SK-N-MC (cell line): ENCODE measurements at regions not wholly inside any gene's neighbourhood (a gene's known extent, or its start where the extent isn't known, plus 50 kb on each side); places are given as distances from the start of the nearest gene placed in this dataset.

Source experiments
- EZH2 ChIP-seq: fragments of 200-600 bp; sonication (generic); IDR thresholded peaks from one replicate; pipeline ENCODE4 v1.6.1; 2017; ENCODE audit warnings: antibody characterized with exemption
- FOXP2 ChIP-seq: optimal IDR thresholded peaks from 2 replicates; pipeline ENCODE3; 2011; ENCODE audit warnings: mild to moderate bottlenecking, moderate library complexity; ENCODE audit not compliant: insufficient read depth; ENCODE audit errors: extremely low read length, control extremely low read depth
- POLR2AphosphoS5 ChIP-seq: IDR thresholded peaks from 2 replicates; pipeline ENCODE4 v1.6.1; 2012; ENCODE audit warnings: mild to moderate bottlenecking, low read depth, low read length, borderline replicate concordance

- TF ChIP-seq POLR2AphosphoS5: no peak
- no peak for TF ChIP-seq EZH2
- no peak for TF ChIP-seq FOXP2
These were observed 197.0 kb downstream of the ASB9 start for GRCh38 chrX:15072880-15073279.
